Nephron progenitor cell (in vitro differentiated cells): ENCODE measurements at regions not wholly inside any gene's neighbourhood (a gene's known extent, or its start where the extent isn't known, plus 50 kb on each side); places are given as distances from the start of the nearest gene placed in this dataset.

Source experiments
- DNase-seq: peaks from one replicate; pipeline ENCODE4 v3.0.0; 2021
- H3K27ac Mint-ChIP-seq: 2 replicates; pipeline ENCODE4 v1.8.0; 2021; ENCODE audit warnings: mild to moderate bottlenecking, moderate library complexity, mixed read lengths
- H3K27me3 Mint-ChIP-seq: 2 replicates; pipeline ENCODE4 v1.8.0; 2021; ENCODE audit warnings: mild to moderate bottlenecking, low read depth, mixed read lengths; ENCODE audit not compliant: poor library complexity
- H3K36me3 Mint-ChIP-seq: 2 replicates; pipeline ENCODE4 v1.8.0; 2021; ENCODE audit warnings: low read depth, mixed read lengths
- H3K4me1 Mint-ChIP-seq: 2 replicates; pipeline ENCODE4 v1.8.0; 2021; ENCODE audit warnings: mixed read lengths
- H3K4me3 Mint-ChIP-seq: 2 replicates; pipeline ENCODE4 v1.8.0; 2021; ENCODE audit warnings: mild to moderate bottlenecking, moderate library complexity, mixed read lengths
- H3K9me3 Mint-ChIP-seq: 2 replicates; pipeline ENCODE4 v1.8.0; 2021; ENCODE audit warnings: mild to moderate bottlenecking, moderate library complexity, mixed read lengths
- CTCF ChIP-seq: fragments of 200-600 bp; sonication (generic); IDR thresholded peaks from 2 replicates; pipeline ENCODE4 v1.5.0; 2021; ENCODE audit warnings: antibody characterized with exemption

DNA sequence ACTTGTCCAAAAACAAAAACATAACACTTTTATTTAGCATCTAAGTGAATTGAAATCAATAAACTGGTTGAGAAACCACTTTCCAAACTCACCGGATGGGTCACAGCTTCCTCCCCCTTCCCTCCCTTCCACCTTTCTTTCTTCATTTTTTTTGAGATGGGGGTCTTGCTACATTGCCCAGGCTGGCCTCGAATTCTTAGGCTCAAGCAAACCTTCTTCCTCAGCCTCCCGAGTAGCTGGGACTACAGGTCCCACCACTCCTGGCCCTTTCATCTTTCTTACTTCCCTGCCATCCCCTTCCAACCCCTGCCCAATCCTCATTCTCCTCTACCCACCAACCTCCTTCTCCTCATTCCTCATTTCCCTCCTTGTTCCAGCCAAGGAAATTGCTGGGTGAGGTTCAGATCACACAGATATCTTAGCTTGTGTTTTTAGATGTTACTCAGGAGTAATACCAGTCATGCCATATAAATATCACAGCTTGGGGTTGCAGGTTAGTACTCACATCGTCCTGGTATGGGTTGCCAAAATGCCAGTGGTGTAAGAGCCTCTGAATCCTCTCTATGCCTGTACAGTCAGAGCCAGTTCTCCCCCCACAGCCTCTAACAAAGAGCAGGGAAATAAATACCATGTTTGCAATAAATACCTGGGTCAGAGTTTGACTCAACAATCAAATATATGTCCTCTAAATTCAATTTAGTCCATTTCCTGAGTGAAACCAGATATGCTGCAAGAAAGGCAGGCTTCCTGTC is 132.7 kb upstream of the NDUFV2 start:
- H3K9me3 Mint-ChIP-seq = peaks cover 25% of the 10 kb centered on the region
- no peak overlapping the region for H3K27ac Mint-ChIP-seq
- peaks cover 3% of the 10 kb centered on the region for H3K27me3 Mint-ChIP-seq
- TF ChIP-seq CTCF = no peak
- no peaks in the 10 kb centered on the region for H3K36me3 Mint-ChIP-seq
- peaks cover 6% of the 10 kb centered on the region for H3K4me1 Mint-ChIP-seq
- H3K4me3 Mint-ChIP-seq = no peak overlapping the region
- DNase-seq = no peak

- Mint-ChIP-seq H3K9me3 (peaks cover 28% of the 10 kb centered on the region), H3K36me3 (no peaks in the 10 kb centered on the region), H3K27ac (no peak overlapping the region), H3K27me3 (peaks cover 3% of the 10 kb centered on the region), H3K4me3 (no peak overlapping the region), H3K4me1 (no peaks in the 10 kb centered on the region)
- no peak for TF ChIP-seq CTCF
- DNase-seq = no peak
Measured at GRCh38 chr18:8970843-8971242, 131.7 kb upstream of the NDUFV2 start.

GRCh38 chr18:8972116-8972515 is 130.4 kb upstream of the NDUFV2 start:
- no peak overlapping the region for H3K27ac Mint-ChIP-seq
- no peak overlapping the region for H3K4me3 Mint-ChIP-seq
- no peak for DNase-seq
- no peaks in the 10 kb centered on the region for H3K4me1 Mint-ChIP-seq
- H3K9me3 Mint-ChIP-seq = peaks cover 28% of the 10 kb centered on the region
- peaks cover 3% of the 10 kb centered on the region for H3K27me3 Mint-ChIP-seq
- no peak for TF ChIP-seq CTCF
- no peaks in the 10 kb centered on the region for H3K36me3 Mint-ChIP-seq

DNA sequence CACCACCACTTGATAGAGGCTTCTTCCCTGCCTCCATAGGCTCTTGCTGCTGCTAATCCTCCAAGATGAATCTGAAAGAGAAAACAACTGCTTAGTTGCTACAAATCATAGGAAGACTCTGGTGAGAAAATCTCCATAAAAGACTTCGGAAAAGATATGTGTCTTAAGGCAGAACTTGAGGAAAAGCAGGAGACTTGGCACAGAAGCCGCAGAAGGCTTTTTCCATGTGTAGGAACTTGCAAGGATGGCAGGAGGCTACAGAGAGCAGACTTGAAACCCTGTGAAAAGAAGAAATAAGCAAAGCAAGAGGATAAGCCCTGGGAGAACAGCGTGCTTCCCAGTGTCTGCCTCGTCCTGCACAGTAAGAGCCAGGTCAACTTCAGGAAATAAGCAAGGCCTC is 128.2 kb upstream of the NDUFV2 start:
- Mint-ChIP-seq H3K4me3 (no peak overlapping the region), H3K9me3 (peaks cover 28% of the 10 kb centered on the region), H3K4me1 (no peaks in the 10 kb centered on the region), H3K36me3 (no peaks in the 10 kb centered on the region), H3K27me3 (no peaks in the 10 kb centered on the region), H3K27ac (no peak overlapping the region)
- TF ChIP-seq CTCF = no peak
- DNase-seq = no peak

GRCh38 chr18:8974696-8975095 is 127.8 kb upstream of the NDUFV2 start:
- no peak for TF ChIP-seq CTCF
- no peak overlapping the region for H3K4me3 Mint-ChIP-seq
- peaks cover 28% of the 10 kb centered on the region for H3K9me3 Mint-ChIP-seq
- H3K36me3 Mint-ChIP-seq = no peaks in the 10 kb centered on the region
- no peak overlapping the region for H3K27ac Mint-ChIP-seq
- DNase-seq = no peak
- H3K27me3 Mint-ChIP-seq = no peaks in the 10 kb centered on the region
- H3K4me1 Mint-ChIP-seq = no peaks in the 10 kb centered on the region

DNA sequence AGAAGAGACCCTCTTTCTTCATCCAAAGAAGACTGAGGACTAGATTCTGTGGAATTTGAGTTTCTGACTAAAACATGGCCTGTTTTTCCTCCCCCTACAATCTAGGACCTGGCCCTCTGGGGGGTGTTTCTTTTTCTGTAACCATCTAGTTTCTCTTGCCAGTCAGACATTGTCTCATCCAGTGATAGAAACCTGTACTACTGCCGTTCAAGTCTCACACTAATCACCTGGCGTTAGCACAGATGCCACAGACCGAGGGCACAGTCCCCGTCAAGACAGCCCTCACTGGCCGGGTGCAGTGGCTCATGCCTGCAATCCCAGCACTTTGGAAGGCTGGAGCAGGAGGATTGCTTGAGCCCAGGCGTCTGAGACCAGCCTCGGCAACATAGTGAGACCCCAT is 126.9 kb upstream of the NDUFV2 start:
- H3K27ac Mint-ChIP-seq = no peak overlapping the region
- H3K36me3 Mint-ChIP-seq = no peaks in the 10 kb centered on the region
- H3K4me3 Mint-ChIP-seq = no peak overlapping the region
- no peak for TF ChIP-seq CTCF
- H3K9me3 Mint-ChIP-seq = peaks cover 24% of the 10 kb centered on the region
- DNase-seq = no peak
- H3K27me3 Mint-ChIP-seq = no peaks in the 10 kb centered on the region
- peaks cover 7% of the 10 kb centered on the region for H3K4me1 Mint-ChIP-seq
